ENCODE measurements at regions not wholly inside any gene's neighbourhood (a gene's known extent, or its start where the extent isn't known, plus 50 kb on each side); places are given as distances from the start of the nearest gene placed in this dataset.

DNA sequence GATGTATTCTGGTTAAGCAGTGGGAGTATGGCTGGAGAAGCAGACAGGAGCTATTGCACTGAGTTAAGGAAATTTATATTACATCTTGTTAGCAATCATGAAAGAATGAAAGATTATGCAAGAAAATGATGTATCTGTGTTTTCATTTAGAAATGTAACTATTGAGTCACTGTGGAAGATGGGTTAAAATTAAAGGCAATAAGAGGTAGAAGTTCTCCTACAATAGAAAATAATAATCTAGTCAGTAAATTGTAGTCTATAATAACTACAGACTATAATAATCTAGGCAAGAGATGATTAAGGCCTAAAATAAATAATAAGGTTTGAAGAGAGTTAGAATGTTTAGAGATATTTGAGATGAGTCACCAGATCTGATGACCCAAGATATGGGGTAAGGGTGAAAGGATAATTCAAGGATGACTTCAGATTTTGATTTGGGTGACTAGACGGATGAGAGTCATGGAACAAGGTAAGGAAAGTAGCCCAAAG, 371.9 kb upstream of the KCNH7 start:
- TF ChIP-seq POLR2A (IDR thresholded peaks at IDR 0.05): no peak
- TF ChIP-seq, protein P1, sequence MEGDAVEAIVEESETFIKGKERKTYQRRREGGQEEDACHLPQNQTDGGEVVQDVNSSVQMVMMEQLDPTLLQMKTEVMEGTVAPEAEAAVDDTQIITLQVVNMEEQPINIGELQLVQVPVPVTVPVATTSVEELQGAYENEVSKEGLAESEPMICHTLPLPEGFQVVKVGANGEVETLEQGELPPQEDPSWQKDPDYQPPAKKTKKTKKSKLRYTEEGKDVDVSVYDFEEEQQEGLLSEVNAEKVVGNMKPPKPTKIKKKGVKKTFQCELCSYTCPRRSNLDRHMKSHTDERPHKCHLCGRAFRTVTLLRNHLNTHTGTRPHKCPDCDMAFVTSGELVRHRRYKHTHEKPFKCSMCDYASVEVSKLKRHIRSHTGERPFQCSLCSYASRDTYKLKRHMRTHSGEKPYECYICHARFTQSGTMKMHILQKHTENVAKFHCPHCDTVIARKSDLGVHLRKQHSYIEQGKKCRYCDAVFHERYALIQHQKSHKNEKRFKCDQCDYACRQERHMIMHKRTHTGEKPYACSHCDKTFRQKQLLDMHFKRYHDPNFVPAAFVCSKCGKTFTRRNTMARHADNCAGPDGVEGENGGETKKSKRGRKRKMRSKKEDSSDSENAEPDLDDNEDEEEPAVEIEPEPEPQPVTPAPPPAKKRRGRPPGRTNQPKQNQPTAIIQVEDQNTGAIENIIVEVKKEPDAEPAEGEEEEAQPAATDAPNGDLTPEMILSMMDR (IDR thresholded peaks at IDR 0.05): no peak

All from body of pancreas (tissue), 4 donors.